GM12892 (cell line): ENCODE measurements at regions not wholly inside any gene's neighbourhood (a gene's known extent, or its start where the extent isn't known, plus 50 kb on each side); places are given as distances from the start of the nearest gene placed in this dataset.

Experiments
- DNase-seq: peaks from one replicate; pipeline ENCODE4 v3.0.0; 2011; ENCODE audit not compliant: insufficient read length
- FAIRE-seq: peaks from 2 replicates; lab custom pipeline; 2011; peaks lifted over from hg19 to GRCh38; lab: Jason Lieb, UNC
- POLR2A ChIP-seq: IDR thresholded peaks from 2 replicates; pipeline ENCODE4 v1.6.1; 2011; ENCODE audit warnings: low read depth, low read length, control low read depth
- POLR2AphosphoS5 ChIP-seq: IDR thresholded peaks from 2 replicates; pipeline ENCODE4 v1.6.1; 2011; ENCODE audit warnings: low read depth, low read length, control low read depth
- TAF1 ChIP-seq: IDR thresholded peaks from 2 replicates; pipeline ENCODE4 v1.6.1; 2011; ENCODE audit warnings: low read depth, mild to moderate bottlenecking, control low read depth, low read length, borderline replicate concordance

DNA sequence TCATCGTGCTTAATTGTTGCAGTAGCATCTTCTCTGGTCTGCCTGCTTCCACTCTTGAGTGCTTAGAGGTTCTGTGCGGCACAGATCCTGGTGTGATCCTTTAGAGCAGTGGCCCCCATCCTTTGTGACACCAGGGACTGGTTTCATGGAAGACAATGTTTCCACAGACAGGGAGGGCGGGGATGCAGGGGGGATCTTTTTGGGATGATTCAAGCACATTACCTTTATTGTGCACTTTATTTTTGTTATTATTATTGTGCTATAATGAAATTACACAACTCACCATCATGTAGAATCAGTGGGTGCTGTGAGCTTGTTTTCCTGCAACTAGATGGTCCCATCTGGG is 76.8 kb upstream of the SHANK2 start:
- no peak for DNase-seq
- no peak for TF ChIP-seq POLR2A
- TF ChIP-seq POLR2AphosphoS5: no peak
- TF ChIP-seq TAF1: no peak
- no peak for FAIRE-seq

DNA sequence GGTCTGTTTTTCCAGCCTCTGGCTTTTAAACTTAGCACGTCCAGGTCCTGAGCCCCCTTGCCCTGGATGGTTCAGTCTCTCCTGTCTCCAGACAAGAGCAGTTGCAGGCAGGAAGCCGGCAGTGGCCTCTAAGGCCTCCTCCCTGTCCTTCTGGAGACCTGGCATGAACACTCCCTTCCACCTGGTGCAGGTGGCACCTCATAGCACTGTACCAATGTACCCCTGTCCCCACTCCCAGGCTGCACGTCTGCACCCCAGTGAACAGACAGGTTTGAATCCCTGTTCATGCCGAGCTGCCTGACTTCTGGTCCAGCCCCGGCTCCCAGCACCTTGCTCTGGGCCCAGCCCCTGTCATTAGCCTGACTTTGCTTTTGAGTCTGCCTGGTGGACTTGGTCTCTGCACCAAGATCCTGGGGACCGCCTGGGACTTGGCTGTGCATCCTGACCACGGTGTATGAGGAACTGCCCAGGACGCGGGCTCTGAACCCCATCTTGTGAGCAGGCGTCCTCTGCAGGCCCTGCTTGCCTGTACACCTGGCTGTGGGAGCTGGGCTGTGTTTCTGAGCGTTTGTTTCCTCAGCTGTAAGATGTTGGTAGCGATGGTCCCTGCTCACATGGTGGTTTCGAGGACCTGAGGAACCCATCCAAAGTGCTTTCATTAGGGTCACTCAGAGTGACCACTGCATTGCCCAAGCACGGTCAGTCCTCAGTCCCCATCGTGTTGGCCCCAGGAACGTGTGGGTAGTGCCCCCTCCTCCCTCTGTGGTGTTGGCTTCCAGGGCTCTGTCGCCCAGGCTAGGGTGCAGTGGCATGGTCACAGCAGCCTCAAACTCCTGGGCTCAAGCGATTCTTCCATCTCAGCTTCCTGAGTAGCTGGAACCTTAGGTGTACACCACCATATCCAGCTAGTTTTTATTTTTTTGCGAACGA is 75.0 kb upstream of the SHANK2 start:
- no peak for FAIRE-seq
- TF ChIP-seq POLR2A: no peak
- no peak for TF ChIP-seq TAF1
- no peak for TF ChIP-seq POLR2AphosphoS5
- DNase-seq: no peak

DNA sequence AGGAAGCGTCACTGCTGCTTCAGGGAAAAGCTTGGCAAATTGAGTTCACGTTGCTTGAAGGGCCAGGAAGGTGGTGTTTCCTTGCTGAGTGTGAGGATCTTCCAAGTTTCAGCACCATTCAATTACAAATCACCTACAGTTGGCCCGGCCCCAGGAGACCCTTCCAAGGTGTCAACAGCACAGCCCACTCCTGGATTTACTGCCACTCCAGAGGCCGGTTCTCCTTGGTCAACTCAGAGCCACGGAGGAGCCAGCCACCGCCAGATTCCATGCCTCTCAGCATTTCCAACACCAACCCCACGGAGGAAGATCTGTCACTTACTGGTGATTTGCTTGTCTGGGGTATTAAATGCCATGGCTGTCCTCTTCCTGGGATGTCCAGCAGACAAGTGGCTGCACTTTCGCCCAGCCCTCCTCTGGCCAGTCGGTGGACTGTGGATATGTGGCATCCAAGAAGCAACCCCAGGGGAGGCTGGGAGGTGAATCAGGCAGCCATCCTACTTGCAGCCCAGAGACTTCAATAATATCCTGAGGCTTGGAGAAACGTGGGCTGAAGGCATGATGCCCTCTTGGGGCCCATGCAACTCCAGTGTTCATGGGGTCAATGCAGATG is 74.1 kb upstream of the SHANK2 start:
- DNase-seq (no peak), FAIRE-seq (no peak)
- TF ChIP-seq TAF1: no peak
- no peak for TF ChIP-seq POLR2A
- no peak for TF ChIP-seq POLR2AphosphoS5

DNA sequence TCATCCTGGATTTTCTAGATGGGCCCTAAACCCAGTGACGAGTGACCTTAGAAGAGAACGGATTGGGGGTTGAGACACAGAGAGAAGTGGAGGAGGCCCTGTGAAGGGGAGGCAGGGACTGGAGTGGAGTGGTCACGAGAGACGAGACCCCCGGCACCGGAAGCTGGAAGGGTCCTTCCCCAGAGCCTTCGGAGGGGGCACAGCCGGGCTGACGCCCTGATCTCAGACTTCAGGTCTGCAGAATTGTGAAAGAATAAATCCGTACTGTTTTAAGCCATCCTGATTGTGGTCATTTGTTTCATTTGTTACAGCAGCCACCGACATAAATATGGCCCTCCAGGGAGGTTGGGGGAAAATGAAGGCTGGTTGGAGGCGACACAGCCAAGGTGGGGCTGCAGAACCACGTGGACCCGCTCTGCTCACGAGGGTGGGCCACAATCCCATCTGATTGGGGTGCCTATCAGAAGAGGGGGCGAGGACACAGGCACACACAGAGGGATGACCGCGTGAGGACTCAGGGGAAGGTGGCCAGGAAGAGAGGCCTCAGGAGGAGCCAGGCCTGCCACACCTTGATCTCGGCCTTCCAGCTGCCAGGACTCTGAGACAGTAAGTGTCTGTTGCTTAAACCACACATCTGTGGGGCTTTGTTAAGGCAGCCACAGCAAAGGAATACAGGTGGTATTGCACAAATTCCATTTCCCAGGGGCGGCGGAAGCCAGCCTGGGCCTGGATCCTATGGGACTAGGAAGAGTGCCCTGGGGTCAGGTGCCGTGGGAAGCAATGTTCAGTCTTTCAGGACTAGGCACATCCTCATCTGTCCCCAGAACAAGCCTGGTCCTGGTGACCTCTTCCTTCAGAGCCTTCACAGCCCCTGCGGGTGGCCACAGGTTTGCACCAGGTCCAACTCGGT is 73.3 kb upstream of the SHANK2 start:
- TF ChIP-seq POLR2AphosphoS5: no peak
- FAIRE-seq (no peak), DNase-seq (no peak)

DNA sequence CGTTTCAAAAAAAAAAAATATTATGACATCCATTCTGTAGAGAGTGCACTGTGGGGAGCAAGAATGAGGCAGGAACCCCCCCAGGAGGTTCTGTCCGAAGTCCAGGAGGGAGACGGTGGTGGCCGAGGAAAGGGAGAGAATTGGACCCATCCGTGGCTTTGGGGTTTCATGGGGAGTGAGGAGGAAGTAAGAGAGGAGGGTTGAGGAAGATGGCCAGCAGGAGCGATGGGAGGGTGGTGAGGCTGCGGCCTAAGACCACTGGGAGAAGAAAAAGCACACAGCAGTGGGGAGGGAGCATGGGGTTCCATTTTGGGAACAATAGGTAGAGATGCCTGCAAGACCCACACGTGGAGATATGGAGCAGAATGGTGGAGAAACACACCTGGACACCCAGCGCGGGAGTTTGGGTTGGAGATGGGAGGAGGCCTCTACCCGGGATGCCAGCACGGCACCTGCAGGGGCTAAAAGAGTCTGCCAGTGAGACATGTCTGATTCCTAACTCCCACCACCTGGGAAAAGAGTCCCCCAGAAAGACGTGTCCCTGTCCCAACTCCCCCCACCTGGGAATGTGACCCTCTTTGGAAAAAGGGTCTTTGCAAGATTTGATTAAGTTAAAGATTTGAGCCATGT is 72.5 kb upstream of the SHANK2 start:
- DNase-seq (no peak), FAIRE-seq (no peak)
- TF ChIP-seq POLR2AphosphoS5 (no peak), TAF1 (no peak), POLR2A (no peak)

DNA sequence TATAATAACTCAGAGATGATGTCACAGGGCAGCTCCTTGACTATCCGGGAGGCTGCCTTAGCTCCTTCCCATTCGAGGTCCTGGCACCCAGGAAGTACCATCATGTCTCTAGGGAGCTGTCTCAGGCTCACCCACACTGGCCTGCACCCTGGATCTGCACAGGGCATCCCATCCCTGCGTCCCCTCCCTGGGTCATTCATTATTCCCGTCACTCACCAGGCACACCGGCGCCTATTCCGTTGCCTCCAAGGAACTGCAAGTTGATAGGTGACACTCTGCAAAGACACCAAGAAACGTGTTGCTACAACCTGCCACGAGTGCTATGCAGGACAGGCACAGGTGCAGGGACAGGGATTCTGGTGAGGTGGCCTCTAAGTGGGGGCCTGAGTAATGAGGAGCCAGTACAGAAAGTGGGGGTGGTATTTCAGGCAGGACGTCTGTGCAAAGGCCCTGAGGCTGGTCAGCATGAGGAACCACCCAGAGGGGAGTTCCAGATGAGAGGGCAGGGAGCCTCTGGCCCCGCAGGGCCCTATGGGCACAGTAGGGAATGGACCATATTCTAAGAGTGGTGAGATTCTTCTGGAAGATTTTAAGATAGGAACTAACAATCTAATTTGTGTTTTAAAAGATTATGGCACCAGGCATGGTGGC is 71.6 kb upstream of the SHANK2 start:
- DNase-seq: no peak
- FAIRE-seq: no peak
- TF ChIP-seq TAF1 (no peak), POLR2AphosphoS5 (no peak), POLR2A (no peak)

DNA sequence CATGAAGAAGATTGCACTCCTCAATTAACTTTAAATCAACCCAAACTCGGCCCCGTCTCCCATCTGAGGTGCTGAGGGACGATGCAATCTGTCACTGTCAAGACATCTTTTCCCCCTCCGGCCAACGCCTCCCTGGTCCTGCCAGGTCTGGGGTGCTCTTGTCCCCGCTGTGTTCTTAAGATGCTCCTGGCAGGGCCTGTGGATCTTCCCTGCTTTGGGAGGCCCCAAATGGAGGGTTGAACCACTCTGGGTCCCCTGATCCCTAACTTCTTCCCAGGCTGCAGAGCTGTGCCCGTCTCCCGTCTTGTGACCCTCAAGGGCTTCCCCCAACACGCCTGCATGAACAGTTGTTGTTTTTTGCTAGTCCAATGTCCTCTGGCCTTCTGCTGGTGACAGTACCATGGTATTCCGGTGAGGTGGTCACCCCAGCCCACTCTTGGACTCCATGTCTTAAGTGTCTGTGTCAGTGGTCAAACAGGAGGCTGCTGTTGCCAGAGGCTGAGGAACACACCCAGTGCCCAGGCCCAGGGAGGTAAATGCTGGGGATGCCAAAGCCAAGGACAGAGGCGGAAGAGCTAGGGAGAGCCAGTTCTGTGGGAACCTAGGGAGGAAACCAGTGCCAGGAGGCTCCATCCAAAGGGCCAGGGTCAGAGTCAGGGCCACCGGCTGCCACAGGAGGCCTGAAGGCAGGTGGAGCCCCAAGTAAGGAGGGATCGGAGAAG is 70.6 kb upstream of the SHANK2 start:
- DNase-seq (no peak), FAIRE-seq (no peak)
- no peak for TF ChIP-seq POLR2A
- no peak for TF ChIP-seq TAF1
- no peak for TF ChIP-seq POLR2AphosphoS5

DNA sequence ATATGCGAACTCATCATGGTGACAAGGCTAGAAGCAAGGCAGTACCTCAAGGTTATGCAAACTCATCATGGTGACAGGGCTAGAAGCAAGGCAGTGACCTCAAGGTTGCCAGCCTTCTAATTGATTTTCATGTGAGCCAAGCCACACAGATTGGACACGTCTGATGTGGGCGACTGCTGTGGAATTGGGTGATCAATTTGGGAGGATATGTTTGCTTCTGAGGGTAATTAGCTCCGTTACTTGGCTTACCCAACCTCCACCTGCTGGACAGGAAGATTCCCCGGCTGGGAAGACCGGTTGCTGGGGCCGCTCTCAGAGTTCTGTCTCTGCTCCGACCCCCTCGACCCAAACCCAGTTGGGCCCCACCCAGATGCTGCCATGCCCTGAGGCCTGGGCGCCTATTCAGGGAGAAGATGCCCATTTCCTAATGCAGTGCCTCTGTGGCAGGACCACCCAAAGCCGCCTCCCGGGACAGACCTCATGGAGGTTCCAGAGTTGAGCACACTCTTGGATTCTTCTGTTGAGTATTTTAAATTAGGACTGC is 69.9 kb upstream of the SHANK2 start:
- no peak for FAIRE-seq
- TF ChIP-seq TAF1: no peak
- no peak for TF ChIP-seq POLR2AphosphoS5
- TF ChIP-seq POLR2A: no peak

DNA sequence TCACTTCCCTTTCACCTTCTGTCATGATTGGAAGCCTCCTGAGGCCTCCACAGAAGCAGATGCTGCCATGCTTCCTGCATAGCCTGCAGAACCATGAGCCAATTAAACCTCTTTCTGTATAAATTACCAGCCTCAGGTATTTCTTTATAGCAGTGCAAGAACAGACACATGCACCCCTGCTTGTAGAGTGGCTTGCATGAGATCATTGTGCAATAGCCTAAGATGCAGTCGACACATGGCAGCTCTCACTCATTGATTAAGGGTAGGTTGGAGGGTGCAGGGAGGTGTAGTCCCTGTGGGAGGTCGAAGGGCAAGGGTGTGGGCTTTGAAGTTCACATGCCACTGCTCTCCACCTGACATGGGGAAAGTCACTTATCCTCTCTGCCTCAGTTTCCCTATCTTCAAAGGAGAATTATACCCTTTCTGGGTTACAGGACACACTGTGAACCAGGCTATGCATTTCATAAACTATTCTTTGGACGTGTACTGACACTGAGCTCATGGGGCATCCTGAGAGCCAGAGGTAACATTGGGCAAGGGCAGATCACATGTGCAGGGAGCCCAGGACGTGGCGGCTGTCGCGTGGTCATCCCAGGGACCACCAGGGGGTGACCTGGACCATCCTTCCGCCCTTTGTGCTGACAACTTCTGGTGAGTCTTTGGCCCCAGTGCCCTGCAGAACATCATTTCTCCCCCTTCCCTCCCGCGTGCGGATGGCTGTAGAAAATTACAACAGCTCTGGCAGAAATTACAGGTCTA is 69.2 kb upstream of the SHANK2 start:
- DNase-seq (no peak), FAIRE-seq (no peak)
- TF ChIP-seq POLR2AphosphoS5 (no peak), TAF1 (no peak), POLR2A (no peak)

More for the DNA sequence above, 69.9 kb upstream of the SHANK2 start:
- DNase-seq: no peak
